HG03460 (cell line): ENCODE measurements at regions not wholly inside any gene's neighbourhood (a gene's known extent, or its start where the extent isn't known, plus 50 kb on each side); places are given as distances from the start of the nearest gene placed in this dataset.
A peak's percentile ranks its signal among the peaks of the same experiment; 100 is the strongest.
"Not testable (repeated sequence)": the region's sequence is repeated elsewhere in the genome, so short reads cannot be mapped to it uniquely, and the experiment has no call there.

Source experiments
- ATAC-seq: cut with Tn5 transposase; IDR thresholded peaks from one replicate; pipeline ENCODE4 v1.9.1; 2021; ENCODE audit not compliant: unreplicated experiment

DNA sequence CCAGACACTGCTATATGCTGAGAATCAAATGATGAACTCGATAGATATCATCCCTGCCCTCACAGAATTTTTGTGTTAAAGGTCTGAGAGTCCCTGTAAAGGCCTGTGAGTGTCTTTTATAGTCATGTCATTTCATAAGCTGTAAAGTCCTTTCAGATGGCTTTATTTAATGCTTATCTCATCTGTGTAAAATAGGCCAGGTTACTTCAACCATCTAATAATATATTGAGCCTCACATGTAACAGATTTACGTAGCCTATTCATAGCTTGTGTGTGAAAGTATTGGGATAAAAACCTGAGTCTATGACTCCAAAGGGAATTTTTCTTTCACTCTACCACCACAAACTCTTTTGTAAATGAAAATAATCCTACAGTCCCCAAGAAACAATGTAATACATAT lies 672.0 kb upstream of the SYT4 start:
- ATAC-seq = no peak

DNA sequence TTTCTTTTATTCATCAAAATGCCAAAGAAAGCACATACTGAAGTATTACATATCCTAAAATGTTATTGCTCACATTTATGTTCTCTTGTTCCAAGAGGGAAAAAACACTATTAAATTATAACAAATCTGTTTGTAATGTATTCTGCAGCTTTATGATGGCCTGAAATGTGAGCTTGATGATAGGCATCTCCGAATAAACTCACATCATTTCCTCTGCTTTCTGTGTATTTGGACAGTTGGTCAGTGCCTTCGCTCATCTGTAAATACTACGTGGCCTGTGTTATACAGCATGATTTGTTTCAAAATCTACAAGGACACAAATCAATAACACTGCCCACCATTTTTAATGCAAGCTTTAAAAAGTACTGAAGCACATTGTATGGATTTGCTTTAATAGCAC lies 672.8 kb upstream of the SYT4 start:
- ATAC-seq = no peak

DNA sequence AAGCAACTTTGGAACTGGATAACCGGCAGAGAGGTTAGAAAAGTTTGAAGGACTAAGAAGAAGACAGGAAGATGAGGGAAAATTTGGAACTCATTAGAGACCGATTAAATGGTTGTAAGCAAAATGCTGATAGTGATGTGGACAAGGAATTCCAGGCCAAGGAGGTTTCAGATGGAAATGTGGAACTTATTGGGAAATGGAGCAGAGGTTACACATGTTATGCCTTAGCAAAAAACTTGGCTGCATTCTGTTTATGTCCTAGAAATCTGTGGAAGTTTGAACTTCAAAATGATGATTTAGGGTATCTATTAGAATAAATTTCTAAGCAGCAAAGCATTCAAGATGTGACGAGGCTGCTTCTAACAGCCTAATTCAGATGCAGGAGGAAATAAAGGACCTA lies 675.1 kb upstream of the SYT4 start:
- ATAC-seq = no peak

- ATAC-seq = no peak
These were observed 684.4 kb upstream of the SYT4 start for GRCh38 chr18:43961722-43962121.

DNA sequence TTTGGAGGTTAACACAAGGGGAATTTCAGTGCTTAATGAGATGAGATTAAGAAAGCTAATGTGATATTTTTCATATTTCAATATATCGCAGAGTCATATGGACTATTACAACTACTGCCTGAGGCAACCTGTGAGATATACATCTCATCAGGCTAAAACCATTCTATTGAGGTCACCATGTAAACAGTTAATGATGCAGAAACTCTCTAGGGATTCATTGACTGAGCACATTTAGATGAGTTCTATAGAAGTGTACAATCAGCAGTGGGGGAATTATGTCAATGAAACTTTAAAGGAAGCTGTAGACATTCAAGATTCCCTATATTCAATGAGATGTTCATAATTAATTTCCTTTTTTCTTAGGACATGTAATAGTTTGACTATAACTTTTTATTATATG lies 687.4 kb upstream of the SYT4 start:
- ATAC-seq = no peak

DNA sequence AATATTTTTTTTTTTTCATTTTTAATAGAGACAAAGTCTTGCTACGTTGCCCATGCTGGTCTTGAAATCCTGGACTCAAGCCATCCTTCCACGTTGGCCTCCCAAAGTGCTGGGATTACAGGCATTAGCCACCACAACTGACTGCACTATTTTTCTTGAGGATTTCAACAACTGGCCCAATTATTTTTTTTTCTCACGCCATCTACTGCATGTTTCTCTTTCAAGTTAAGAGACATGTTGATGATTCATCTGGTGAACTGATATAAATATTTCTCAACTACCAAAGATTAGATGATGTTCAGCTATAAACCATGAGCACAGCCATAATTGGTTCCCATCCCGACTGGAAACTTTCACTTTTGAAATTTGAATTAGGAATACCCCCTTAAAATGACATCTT lies 688.4 kb upstream of the SYT4 start:
- ATAC-seq = no peak

- ATAC-seq = no peak
These were observed 693.4 kb upstream of the SYT4 start for GRCh38 chr18:43970656-43971055.

DNA sequence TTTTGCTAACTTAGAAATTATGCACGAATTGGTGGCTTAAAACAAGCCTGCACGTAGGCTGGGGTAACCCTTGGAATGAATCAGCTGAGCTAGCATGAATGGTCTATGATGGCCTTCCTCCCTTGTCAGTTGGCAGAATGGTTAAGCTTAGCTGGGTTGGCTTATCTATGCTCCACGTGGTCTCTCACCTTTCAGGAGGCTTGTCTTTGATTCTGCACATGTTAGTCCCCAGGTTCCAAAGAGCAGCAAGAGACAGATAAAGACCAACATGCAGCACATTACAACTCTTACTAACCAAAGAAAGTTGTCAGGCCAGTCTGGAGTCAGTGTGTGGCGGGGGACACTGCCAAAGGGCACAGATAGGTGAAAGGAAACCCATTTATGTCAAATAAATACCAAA lies 700.9 kb upstream of the SYT4 start:
- ATAC-seq = no peak

- ATAC-seq = no peak
These were observed 698.1 kb upstream of the SETBP1 start for GRCh38 chr18:43982582-43982981.

DNA sequence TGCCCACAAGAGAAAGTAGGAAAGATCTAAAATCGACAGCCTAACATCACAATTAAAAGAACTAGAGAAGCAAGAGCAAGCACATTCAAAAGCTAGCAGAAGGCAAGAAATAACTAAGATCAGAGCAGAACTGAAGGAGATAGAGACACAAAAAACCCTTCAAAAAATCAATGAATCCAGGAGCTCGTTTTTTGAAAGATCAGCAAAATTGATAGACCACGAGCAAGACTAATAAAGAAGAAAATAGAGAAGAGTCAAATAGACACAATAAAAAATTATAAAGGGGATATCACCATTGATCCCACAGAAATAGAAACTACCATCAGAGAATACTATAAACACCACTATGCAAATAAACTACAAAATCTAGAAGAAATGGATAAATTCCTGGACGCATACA lies 693.6 kb upstream of the SETBP1 start:
- not testable (repeated sequence) for ATAC-seq

GRCh38 chr18:43992741-43993140 lies 687.9 kb upstream of the SETBP1 start:
- no peak for ATAC-seq

GRCh38 chr18:43994381-43994780 lies 686.3 kb upstream of the SETBP1 start:
- no peak for ATAC-seq

DNA sequence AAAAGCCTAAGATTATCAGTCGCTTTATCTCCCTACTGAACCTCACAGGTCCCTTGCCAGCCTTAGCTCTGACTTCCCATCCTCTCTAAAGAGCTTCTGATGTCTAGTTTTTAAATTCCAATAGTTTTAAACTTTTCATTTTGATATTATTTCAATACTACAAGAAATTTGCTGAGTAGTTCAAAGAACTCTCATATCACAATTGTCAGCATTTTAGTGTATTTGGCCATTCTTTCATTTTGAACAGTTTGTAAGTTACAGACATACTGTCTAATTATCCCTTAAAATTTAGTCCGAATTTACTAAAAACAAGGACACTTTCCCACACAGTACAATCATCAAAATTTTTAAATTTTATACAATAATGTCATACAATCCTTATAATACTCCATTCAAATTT lies 666.8 kb upstream of the SETBP1 start:
- no peak for ATAC-seq

DNA sequence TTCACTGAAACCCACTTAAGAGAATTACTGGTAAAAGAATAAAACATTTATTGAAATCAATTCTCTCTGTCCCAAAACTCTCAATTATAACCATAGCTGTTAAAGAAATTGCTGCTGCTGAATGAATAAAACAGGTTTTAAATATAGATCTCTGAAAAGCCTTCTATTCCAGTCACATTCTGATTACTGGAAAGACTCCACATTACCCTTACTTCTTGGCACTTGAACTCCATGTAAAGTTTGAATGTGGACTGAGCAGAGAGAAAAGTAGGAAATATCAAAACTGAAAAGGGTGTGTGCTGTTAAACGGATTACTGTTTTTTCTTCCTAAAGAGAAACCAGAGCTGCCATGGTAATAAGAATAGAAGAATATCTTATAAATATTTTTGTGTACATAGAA lies 655.3 kb upstream of the SETBP1 start:
- no peak for ATAC-seq

GRCh38 chr18:44028109-44028508 lies 652.6 kb upstream of the SETBP1 start:
- ATAC-seq = no peak

DNA sequence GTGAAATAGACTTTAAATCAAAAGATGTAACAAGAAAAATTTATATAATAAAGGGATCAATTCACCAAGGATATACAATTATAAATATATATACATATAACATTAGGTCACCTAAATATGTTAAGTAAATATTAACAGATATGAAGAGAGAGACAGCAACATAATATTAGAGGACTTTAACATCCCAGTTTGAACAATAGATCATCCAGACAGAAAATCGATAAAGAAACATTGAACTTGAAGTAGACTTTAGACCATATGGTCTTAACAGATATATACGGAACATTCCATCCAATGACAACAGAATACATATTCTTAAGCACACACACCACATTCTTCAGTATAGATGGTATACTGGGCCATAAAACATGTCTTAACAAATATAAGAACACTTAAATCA lies 649.6 kb upstream of the SETBP1 start:
- ATAC-seq = no peak

- peak; percentile 83 for ATAC-seq
These were observed 647.5 kb upstream of the SETBP1 start for GRCh38 chr18:44033144-44033701.

DNA sequence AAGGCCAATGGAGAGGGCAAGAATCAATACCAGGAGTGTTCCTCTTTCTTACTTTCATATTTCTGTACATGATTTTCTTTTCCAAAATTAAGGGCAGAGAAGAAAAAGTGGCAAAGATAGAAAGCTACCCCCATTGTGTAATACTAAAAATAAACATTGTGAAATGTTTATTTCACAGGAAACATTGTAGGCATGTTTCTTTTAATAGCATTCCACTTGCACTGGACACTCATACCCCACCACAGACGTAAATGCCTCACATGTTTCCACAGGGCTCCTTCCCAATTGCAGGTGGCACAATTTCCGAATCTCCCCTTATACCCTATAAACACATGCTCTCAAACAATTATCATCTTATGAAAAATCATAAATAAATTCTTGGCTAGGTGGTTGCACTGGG lies 645.1 kb upstream of the SETBP1 start:
- no peak for ATAC-seq

- no peak for ATAC-seq
These were observed 644.2 kb upstream of the SETBP1 start for GRCh38 chr18:44036501-44036900.

GRCh38 chr18:44039216-44039615 lies 641.5 kb upstream of the SETBP1 start:
- ATAC-seq = no peak

GRCh38 chr18:44039826-44040225 lies 640.9 kb upstream of the SETBP1 start:
- no peak for ATAC-seq

DNA sequence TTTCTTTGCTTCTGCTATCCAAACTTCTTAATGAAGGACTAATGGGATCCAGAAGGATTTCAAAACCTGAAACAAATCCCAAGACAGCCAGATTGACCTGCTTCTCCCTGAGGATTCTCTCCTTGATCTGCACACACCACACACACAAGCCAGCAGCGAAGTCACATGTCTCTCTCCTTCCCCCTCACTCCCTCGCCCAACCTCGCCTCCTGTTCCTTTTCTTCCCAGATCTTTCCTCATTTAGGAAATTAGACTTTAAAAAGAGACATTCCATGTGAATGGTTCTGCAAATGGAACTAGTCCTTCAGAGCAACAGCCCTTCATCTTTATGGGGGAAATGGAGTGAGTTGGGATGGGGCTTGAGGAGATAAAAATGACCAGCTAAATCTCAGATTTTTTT lies 639.1 kb upstream of the SETBP1 start:
- no peak for ATAC-seq

DNA sequence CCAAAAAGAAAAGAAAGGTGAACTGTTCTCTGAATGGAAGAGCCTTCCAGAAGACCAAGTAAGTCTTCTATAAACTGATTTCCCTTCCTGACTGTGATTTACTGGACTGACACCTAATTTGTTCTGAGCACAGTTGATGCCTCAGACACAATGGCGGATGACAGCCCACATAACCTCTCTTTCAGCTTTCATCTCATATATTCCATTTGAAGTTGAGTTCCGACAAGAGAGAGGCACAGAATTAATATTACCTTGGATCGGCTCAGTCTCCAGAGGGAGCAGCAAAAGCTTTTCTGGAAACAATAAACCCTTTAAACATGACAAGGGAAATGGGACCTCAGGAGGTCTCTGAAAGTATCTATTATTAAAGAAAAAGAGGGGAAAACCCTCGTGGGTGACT lies 638.7 kb upstream of the SETBP1 start:
- no peak for ATAC-seq
